GM19239 (cell line): ENCODE measurements at regions not wholly inside any gene's neighbourhood (a gene's known extent, or its start where the extent isn't known, plus 50 kb on each side); places are given as distances from the start of the nearest gene placed in this dataset.
A peak's percentile ranks its signal among the peaks of the same experiment; 100 is the strongest.

Experiments
- DNase-seq: peaks from one replicate; pipeline ENCODE4 v3.0.0; 2011; ENCODE audit warnings: low spot score; ENCODE audit not compliant: insufficient read length
- FAIRE-seq: peaks from 2 replicates; lab custom pipeline; 2011; peaks lifted over from hg19 to GRCh38; lab: Jason Lieb, UNC

- no peak for FAIRE-seq
- no peak for DNase-seq
Measured at GRCh38 chr15:66847565-66847991, 145.5 kb downstream of the SMAD6 start.

GRCh38 chr15:66848116-66848515, 146.1 kb downstream of the SMAD6 start:
- DNase-seq (no peak), FAIRE-seq (no peak)

GRCh38 chr15:66848686-66849392, 146.8 kb downstream of the SMAD6 start:
- FAIRE-seq (no peak), DNase-seq (no peak)

- DNase-seq (no peak), FAIRE-seq (no peak)
Measured at GRCh38 chr15:66849393-66849745, 147.3 kb downstream of the SMAD6 start.

- FAIRE-seq (no peak), DNase-seq (no peak)
Measured at GRCh38 chr15:66849746-66850077, 147.7 kb downstream of the SMAD6 start.

GRCh38 chr15:66850078-66850991, 148.3 kb downstream of the SMAD6 start:
- FAIRE-seq = no peak
- DNase-seq = no peak

- no peak for FAIRE-seq
- DNase-seq = no peak
Measured at GRCh38 chr15:66850996-66851310, 148.9 kb downstream of the SMAD6 start.

- FAIRE-seq (peak; percentile 72), DNase-seq (peak; percentile 95)
Measured at GRCh38 chr15:66851311-66852063, 149.5 kb downstream of the SMAD6 start.

- no peak for FAIRE-seq
- no peak for DNase-seq
Measured at GRCh38 chr15:66852064-66852905, 150.2 kb downstream of the SMAD6 start.

GRCh38 chr15:66854012-66854965, 152.3 kb downstream of the SMAD6 start:
- FAIRE-seq (no peak), DNase-seq (no peak)

- FAIRE-seq = no peak
- DNase-seq = no peak
Measured at GRCh38 chr15:66855041-66855440, 153.0 kb downstream of the SMAD6 start.

- DNase-seq (no peak), FAIRE-seq (no peak)
Measured at GRCh38 chr15:66857694-66858093, 155.7 kb downstream of the SMAD6 start.

- DNase-seq (no peak), FAIRE-seq (no peak)
Measured at GRCh38 chr15:66858423-66859207, 156.6 kb downstream of the SMAD6 start.

GRCh38 chr15:66859688-66860253, 157.7 kb downstream of the SMAD6 start:
- DNase-seq (no peak), FAIRE-seq (no peak)

GRCh38 chr15:66860844-66861243, 158.8 kb downstream of the SMAD6 start:
- DNase-seq (no peak), FAIRE-seq (no peak)

- no peak for DNase-seq
- FAIRE-seq = no peak
Measured at GRCh38 chr15:66862111-66862939, 160.3 kb downstream of the SMAD6 start.

GRCh38 chr15:66862940-66863335, 160.9 kb downstream of the SMAD6 start:
- DNase-seq (no peak), FAIRE-seq (peak; percentile 93)
